Endothelial cell of umbilical vein (primary cell): ENCODE measurements at regions not wholly inside any gene's neighbourhood (a gene's known extent, or its start where the extent isn't known, plus 50 kb on each side); places are given as distances from the start of the nearest gene placed in this dataset.

Source experiments
- EZH2 ChIP-seq: IDR thresholded peaks from 2 replicates; pipeline ENCODE4 v1.6.1; 2012; ENCODE audit warnings: borderline replicate concordance, low read depth, mild to moderate bottlenecking, moderate library complexity, low read length, inconsistent platforms; ENCODE audit not compliant: severe bottlenecking
- JUN ChIP-seq: IDR thresholded peaks from 2 replicates; pipeline ENCODE4 v1.6.1; 2011; ENCODE audit warnings: borderline replicate concordance, low read depth; ENCODE audit not compliant: insufficient read length, insufficient read depth
- POLR2A ChIP-seq: IDR thresholded peaks from 2 replicates; pipeline ENCODE4 v1.6.1; 2012; ENCODE audit warnings: low read depth, mild to moderate bottlenecking, control low read depth, low read length
- POLR2AphosphoS5 ChIP-seq: IDR thresholded peaks from 2 replicates; pipeline ENCODE4 v1.6.1; 2012; ENCODE audit warnings: low read depth, mild to moderate bottlenecking, control low read depth, low read length, moderate library complexity; ENCODE audit not compliant: insufficient read depth
- TF ChIP-seq, protein P1 (sequence below), 2 donors: IDR thresholded peaks; 1 replicate in 1 of 2; 2 replicates in 1 of 2; pipeline ENCODE4 v1.5.1; 2011; ENCODE audit warnings: low read length in 2 of 2, mild to moderate bottlenecking in 2 of 2, moderate library complexity in 2 of 2, control low read depth in 1 of 2, inconsistent platforms in 1 of 2, low read depth in 1 of 2; ENCODE audit not compliant: insufficient read depth in 1 of 2; ENCODE audit errors: extremely low read depth in 1 of 2
- TF ChIP-seq, protein P2 (sequence below): IDR thresholded peaks from 2 replicates; pipeline ENCODE4 v1.6.1; 2011; ENCODE audit not compliant: insufficient read depth, insufficient read length

DNA sequence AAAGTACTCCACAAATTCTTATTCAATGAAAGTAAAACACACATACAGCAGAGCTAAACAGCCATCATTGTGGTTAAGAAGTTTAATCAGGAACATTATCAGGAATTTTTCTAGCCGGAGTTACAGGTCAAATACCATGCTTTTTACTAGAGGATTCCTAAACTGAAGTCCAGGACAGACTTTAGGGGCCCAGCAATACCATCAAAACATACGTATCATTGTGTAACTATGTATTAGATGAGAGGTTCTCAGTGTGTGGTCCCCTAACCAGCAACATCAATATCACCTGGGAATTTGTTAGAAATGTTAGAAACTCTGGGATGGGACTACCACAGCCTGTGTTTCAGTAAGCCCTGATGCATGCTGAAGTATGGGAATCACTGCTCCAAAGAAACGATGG lies 404.2 kb upstream of the IL12A start:
- TF ChIP-seq POLR2A (no peak), POLR2AphosphoS5 (no peak), EZH2 (no peak), JUN (no peak)
- TF ChIP-seq, protein P1, sequence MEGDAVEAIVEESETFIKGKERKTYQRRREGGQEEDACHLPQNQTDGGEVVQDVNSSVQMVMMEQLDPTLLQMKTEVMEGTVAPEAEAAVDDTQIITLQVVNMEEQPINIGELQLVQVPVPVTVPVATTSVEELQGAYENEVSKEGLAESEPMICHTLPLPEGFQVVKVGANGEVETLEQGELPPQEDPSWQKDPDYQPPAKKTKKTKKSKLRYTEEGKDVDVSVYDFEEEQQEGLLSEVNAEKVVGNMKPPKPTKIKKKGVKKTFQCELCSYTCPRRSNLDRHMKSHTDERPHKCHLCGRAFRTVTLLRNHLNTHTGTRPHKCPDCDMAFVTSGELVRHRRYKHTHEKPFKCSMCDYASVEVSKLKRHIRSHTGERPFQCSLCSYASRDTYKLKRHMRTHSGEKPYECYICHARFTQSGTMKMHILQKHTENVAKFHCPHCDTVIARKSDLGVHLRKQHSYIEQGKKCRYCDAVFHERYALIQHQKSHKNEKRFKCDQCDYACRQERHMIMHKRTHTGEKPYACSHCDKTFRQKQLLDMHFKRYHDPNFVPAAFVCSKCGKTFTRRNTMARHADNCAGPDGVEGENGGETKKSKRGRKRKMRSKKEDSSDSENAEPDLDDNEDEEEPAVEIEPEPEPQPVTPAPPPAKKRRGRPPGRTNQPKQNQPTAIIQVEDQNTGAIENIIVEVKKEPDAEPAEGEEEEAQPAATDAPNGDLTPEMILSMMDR (IDR thresholded peaks at IDR 0.05; ENCODE audit: extremely low read depth in 1 of 2, insufficient read depth in 1 of 2, low read depth in 1 of 2, low read length in 2 of 2), result no peak
- TF ChIP-seq, protein P2, sequence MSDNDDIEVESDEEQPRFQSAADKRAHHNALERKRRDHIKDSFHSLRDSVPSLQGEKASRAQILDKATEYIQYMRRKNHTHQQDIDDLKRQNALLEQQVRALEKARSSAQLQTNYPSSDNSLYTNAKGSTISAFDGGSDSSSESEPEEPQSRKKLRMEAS, result no peak
